Nephron progenitor cell (in vitro differentiated cells): ENCODE measurements at regions not wholly inside any gene's neighbourhood (a gene's known extent, or its start where the extent isn't known, plus 50 kb on each side); places are given as distances from the start of the nearest gene placed in this dataset.

Source experiments
- DNase-seq: peaks from one replicate; pipeline ENCODE4 v3.0.0; 2021
- H3K27ac Mint-ChIP-seq: 2 replicates; pipeline ENCODE4 v1.8.0; 2021; ENCODE audit warnings: mild to moderate bottlenecking, moderate library complexity, mixed read lengths
- H3K27me3 Mint-ChIP-seq: 2 replicates; pipeline ENCODE4 v1.8.0; 2021; ENCODE audit warnings: mild to moderate bottlenecking, low read depth, mixed read lengths; ENCODE audit not compliant: poor library complexity
- H3K36me3 Mint-ChIP-seq: 2 replicates; pipeline ENCODE4 v1.8.0; 2021; ENCODE audit warnings: low read depth, mixed read lengths
- H3K4me1 Mint-ChIP-seq: 2 replicates; pipeline ENCODE4 v1.8.0; 2021; ENCODE audit warnings: mixed read lengths
- H3K4me3 Mint-ChIP-seq: 2 replicates; pipeline ENCODE4 v1.8.0; 2021; ENCODE audit warnings: mild to moderate bottlenecking, moderate library complexity, mixed read lengths
- H3K9me3 Mint-ChIP-seq: 2 replicates; pipeline ENCODE4 v1.8.0; 2021; ENCODE audit warnings: mild to moderate bottlenecking, moderate library complexity, mixed read lengths
- TF ChIP-seq, protein P1 (sequence below): fragments of 200-600 bp; sonication (generic); IDR thresholded peaks from 2 replicates; pipeline ENCODE4 v1.5.0; 2021; ENCODE audit warnings: antibody characterized with exemption

GRCh38 chr11:127424661-127425060 is 424.1 kb upstream of the KIRREL3 start:
- no peak overlapping the region for H3K4me3 Mint-ChIP-seq
- no peak overlapping the region for H3K27ac Mint-ChIP-seq
- H3K36me3 Mint-ChIP-seq = no peaks in the 10 kb centered on the region
- H3K9me3 Mint-ChIP-seq = peaks cover 6% of the 10 kb centered on the region
- H3K4me1 Mint-ChIP-seq = no peaks in the 10 kb centered on the region
- no peak for DNase-seq
- TF ChIP-seq, protein P1, sequence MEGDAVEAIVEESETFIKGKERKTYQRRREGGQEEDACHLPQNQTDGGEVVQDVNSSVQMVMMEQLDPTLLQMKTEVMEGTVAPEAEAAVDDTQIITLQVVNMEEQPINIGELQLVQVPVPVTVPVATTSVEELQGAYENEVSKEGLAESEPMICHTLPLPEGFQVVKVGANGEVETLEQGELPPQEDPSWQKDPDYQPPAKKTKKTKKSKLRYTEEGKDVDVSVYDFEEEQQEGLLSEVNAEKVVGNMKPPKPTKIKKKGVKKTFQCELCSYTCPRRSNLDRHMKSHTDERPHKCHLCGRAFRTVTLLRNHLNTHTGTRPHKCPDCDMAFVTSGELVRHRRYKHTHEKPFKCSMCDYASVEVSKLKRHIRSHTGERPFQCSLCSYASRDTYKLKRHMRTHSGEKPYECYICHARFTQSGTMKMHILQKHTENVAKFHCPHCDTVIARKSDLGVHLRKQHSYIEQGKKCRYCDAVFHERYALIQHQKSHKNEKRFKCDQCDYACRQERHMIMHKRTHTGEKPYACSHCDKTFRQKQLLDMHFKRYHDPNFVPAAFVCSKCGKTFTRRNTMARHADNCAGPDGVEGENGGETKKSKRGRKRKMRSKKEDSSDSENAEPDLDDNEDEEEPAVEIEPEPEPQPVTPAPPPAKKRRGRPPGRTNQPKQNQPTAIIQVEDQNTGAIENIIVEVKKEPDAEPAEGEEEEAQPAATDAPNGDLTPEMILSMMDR = no peak
- no peaks in the 10 kb centered on the region for H3K27me3 Mint-ChIP-seq

GRCh38 chr11:127420139-127420538 is 419.6 kb upstream of the KIRREL3 start:
- H3K9me3 Mint-ChIP-seq = peaks cover 23% of the 10 kb centered on the region
- H3K27ac Mint-ChIP-seq = no peak overlapping the region
- TF ChIP-seq, protein P1 = no peak
- no peaks in the 10 kb centered on the region for H3K27me3 Mint-ChIP-seq
- H3K4me3 Mint-ChIP-seq = no peak overlapping the region
- no peak for DNase-seq
- H3K4me1 Mint-ChIP-seq = no peaks in the 10 kb centered on the region
- no peaks in the 10 kb centered on the region for H3K36me3 Mint-ChIP-seq

GRCh38 chr11:127412722-127413380 is 412.3 kb upstream of the KIRREL3 start:
- peaks cover 13% of the 10 kb centered on the region for H3K36me3 Mint-ChIP-seq
- TF ChIP-seq, protein P1 = no peak
- H3K4me3 Mint-ChIP-seq = no peak overlapping the region
- no peak overlapping the region for H3K27ac Mint-ChIP-seq
- peaks cover 37% of the 10 kb centered on the region for H3K9me3 Mint-ChIP-seq
- H3K4me1 Mint-ChIP-seq = peaks cover 5% of the 10 kb centered on the region
- DNase-seq = no peak
- no peaks in the 10 kb centered on the region for H3K27me3 Mint-ChIP-seq

GRCh38 chr11:127412234-127412633 is 411.7 kb upstream of the KIRREL3 start:
- Mint-ChIP-seq H3K4me3 (no peak overlapping the region), H3K4me1 (peaks cover 5% of the 10 kb centered on the region), H3K27me3 (no peaks in the 10 kb centered on the region), H3K27ac (no peak overlapping the region), H3K9me3 (peaks cover 40% of the 10 kb centered on the region), H3K36me3 (peaks cover 13% of the 10 kb centered on the region)
- TF ChIP-seq, protein P1 = no peak
- no peak for DNase-seq

GRCh38 chr11:127411283-127411682 is 410.7 kb upstream of the KIRREL3 start:
- peaks cover 5% of the 10 kb centered on the region for H3K4me1 Mint-ChIP-seq
- DNase-seq = no peak
- H3K4me3 Mint-ChIP-seq = no peak overlapping the region
- H3K9me3 Mint-ChIP-seq = peaks cover 33% of the 10 kb centered on the region
- TF ChIP-seq, protein P1 = no peak
- H3K27me3 Mint-ChIP-seq = no peaks in the 10 kb centered on the region
- peaks cover 13% of the 10 kb centered on the region for H3K36me3 Mint-ChIP-seq
- H3K27ac Mint-ChIP-seq = no peak overlapping the region

DNA sequence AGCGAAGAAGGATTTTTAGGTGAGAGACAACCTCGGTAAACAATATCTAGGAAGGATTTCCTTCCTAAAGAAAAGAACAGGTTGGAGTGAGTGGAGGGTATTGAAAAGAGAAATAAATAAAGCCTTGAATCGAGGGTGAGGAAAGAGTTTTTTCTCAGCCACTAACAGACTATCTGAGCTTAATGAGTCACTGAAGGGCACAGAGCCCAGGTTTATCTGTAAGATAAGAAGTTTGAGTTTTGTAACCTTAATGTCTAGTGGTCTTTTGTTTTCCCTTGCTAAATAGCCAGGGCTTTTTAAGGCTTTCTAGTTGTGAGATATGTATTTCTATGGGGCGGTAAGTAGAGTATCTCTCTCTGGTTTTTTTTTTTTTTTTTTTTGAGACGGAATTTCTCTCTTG is 394.5 kb upstream of the KIRREL3 start:
- Mint-ChIP-seq H3K27ac (no peak overlapping the region), H3K27me3 (peaks cover 7% of the 10 kb centered on the region), H3K36me3 (peaks cover 10% of the 10 kb centered on the region), H3K4me3 (no peak overlapping the region), H3K4me1 (peaks cover 22% of the 10 kb centered on the region), H3K9me3 (peaks cover 20% of the 10 kb centered on the region)
- TF ChIP-seq, protein P1 = no peak
- DNase-seq = no peak
